Neutrophil (primary cell): ENCODE measurements at regions not wholly inside any gene's neighbourhood (a gene's known extent, or its start where the extent isn't known, plus 50 kb on each side); places are given as distances from the start of the nearest gene placed in this dataset.

Experiments
- H3K27ac ChIP-seq: fragments of 200-600 bp; sonication (generic); 2 replicates; pipeline ENCODE4 v1.5.1; 2016; ENCODE audit warnings: mild to moderate bottlenecking, moderate library complexity
- H3K27me3 ChIP-seq: fragments of 200-600 bp; sonication (generic); 2 replicates; pipeline ENCODE4 v1.6.0; 2016; ENCODE audit warnings: mild to moderate bottlenecking
- H3K36me3 ChIP-seq: fragments of 200-600 bp; sonication (generic); 2 replicates; pipeline ENCODE4 v1.5.1; 2017
- H3K4me1 ChIP-seq, 2 experiments: fragments of 200-600 bp in 1 of 2; sonication (generic) in 1 of 2; 1 replicate in 1 of 2; 2 replicates in 1 of 2; pipeline versions ENCODE4 v1.5.1 to v1.6.1; 2013 to 2016; ENCODE audit warnings: low read depth in 1 of 2, low read length in 1 of 2, mild to moderate bottlenecking in 1 of 2, moderate library complexity in 1 of 2; ENCODE audit not compliant: control insufficient read depth in 1 of 2, insufficient read depth in 1 of 2
- H3K4me3 ChIP-seq, 2 experiments: fragments of 200-600 bp in 1 of 2; sonication (generic) in 1 of 2; 1 replicate in 1 of 2; 2 replicates in 1 of 2; pipeline ENCODE4 v1.5.1; 2013 to 2016; ENCODE audit warnings: low read depth in 1 of 2, low read length in 1 of 2, mild to moderate bottlenecking in 1 of 2, moderate library complexity in 1 of 2
- H3K9me3 ChIP-seq: fragments of 200-600 bp; sonication (generic); 2 replicates; pipeline ENCODE4 v1.5.1; 2016
- CTCF ChIP-seq: fragments of 200-600 bp; sonication (generic); IDR thresholded peaks from 2 replicates; pipeline ENCODE4 v1.5.1; 2016; ENCODE audit warnings: antibody characterized with exemption

- H3K27me3 ChIP-seq, result no peaks in the 10 kb centered on the region
- no peak for TF ChIP-seq CTCF
- H3K4me1 ChIP-seq, result no peaks in the 10 kb centered on the region
- H3K27ac ChIP-seq, result no peak overlapping the region
- no peaks in the 10 kb centered on the region for H3K36me3 ChIP-seq
- no peak overlapping the region for H3K4me3 ChIP-seq
- no peaks in the 10 kb centered on the region for H3K9me3 ChIP-seq
Measured at GRCh38 chr10:78321000-78321399, 287.3 kb downstream of the RPS24 start.

DNA sequence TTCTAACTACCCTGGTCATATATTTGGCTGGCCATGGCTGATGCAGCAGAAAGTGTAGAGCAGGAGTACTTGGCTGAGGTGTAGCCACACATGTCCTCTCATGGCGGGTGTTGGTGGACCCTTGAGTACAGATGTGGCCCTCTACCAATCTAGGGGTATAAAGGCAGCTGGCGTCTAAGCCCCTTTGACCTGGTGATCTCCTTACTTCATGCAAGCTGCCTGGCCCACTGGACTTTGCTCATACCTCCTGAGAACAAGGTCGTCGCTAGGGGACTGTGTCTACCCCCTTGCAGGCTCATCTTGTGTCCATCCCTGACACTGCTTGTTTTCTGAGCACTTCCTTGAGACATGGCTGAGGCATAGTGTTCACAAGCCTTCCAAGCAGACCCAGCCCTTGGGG lies 287.8 kb downstream of the RPS24 start:
- H3K27me3 ChIP-seq, result no peaks in the 10 kb centered on the region
- H3K9me3 ChIP-seq, result no peaks in the 10 kb centered on the region
- no peaks in the 10 kb centered on the region for H3K36me3 ChIP-seq
- H3K4me3 ChIP-seq, result no peak overlapping the region
- H3K27ac ChIP-seq, result no peak overlapping the region
- H3K4me1 ChIP-seq, result no peaks in the 10 kb centered on the region
- TF ChIP-seq CTCF, result no peak

GRCh38 chr10:78326372-78326771 lies 292.7 kb downstream of the RPS24 start:
- no peaks in the 10 kb centered on the region for H3K27me3 ChIP-seq
- no peaks in the 10 kb centered on the region for H3K36me3 ChIP-seq
- H3K9me3 ChIP-seq, result peaks cover 5% of the 10 kb centered on the region
- H3K27ac ChIP-seq, result no peak overlapping the region
- H3K4me1 ChIP-seq, result no peaks in the 10 kb centered on the region
- TF ChIP-seq CTCF, result no peak
- no peak overlapping the region for H3K4me3 ChIP-seq

- Histone ChIP-seq H3K27ac (no peak overlapping the region), H3K9me3 (peaks cover 5% of the 10 kb centered on the region), H3K4me3 (no peak overlapping the region), H3K36me3 (no peaks in the 10 kb centered on the region), H3K27me3 (no peaks in the 10 kb centered on the region), H3K4me1 (no peaks in the 10 kb centered on the region)
- TF ChIP-seq CTCF, result no peak
Measured at GRCh38 chr10:78327778-78328591, 294.3 kb downstream of the RPS24 start.

GRCh38 chr10:78328592-78329404 lies 295.1 kb downstream of the RPS24 start:
- Histone ChIP-seq H3K4me3 (no peak overlapping the region), H3K36me3 (no peaks in the 10 kb centered on the region), H3K27me3 (no peaks in the 10 kb centered on the region), H3K9me3 (peaks cover 5% of the 10 kb centered on the region), H3K27ac (no peak overlapping the region), H3K4me1 (no peaks in the 10 kb centered on the region)
- TF ChIP-seq CTCF, result no peak
